ENCODE measurements at regions not wholly inside any gene's neighbourhood (a gene's known extent, or its start where the extent isn't known, plus 50 kb on each side); places are given as distances from the start of the nearest gene placed in this dataset.

DNA sequence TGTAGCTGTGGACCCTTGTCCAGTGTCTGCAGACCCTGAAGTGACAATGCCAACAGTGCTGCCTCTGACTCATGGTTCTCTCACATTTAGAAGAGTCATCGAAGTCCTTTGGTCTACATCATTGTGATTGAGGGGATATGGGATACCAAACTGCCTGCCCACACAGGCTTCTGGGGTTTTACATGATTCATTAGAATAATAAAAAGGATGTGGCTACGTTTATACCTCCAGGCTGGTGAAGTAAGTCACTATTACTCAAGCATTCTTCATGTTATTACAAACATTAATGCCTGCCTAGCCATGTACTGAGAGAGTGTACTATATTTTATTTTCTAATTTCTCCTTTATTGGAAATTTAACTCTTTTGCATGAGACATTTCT lies 365.7 kb downstream of the SPATA31D1 start:
- Histone ChIP-seq H3K4me1 (no peaks in the 10 kb centered on the region), H3K27me3 (no peaks in the 10 kb centered on the region), H3K27ac (no peak overlapping the region), H3K9me3 (no peaks in the 10 kb centered on the region), H3K36me3 (no peaks in the 10 kb centered on the region), H3K4me3 (no peak overlapping the region)
- WGBS, 2 donors: 84 to 86% methylated on average over 2 of the region's 2 CpGs
- no peak for DNase-seq
- TF ChIP-seq, protein P1, sequence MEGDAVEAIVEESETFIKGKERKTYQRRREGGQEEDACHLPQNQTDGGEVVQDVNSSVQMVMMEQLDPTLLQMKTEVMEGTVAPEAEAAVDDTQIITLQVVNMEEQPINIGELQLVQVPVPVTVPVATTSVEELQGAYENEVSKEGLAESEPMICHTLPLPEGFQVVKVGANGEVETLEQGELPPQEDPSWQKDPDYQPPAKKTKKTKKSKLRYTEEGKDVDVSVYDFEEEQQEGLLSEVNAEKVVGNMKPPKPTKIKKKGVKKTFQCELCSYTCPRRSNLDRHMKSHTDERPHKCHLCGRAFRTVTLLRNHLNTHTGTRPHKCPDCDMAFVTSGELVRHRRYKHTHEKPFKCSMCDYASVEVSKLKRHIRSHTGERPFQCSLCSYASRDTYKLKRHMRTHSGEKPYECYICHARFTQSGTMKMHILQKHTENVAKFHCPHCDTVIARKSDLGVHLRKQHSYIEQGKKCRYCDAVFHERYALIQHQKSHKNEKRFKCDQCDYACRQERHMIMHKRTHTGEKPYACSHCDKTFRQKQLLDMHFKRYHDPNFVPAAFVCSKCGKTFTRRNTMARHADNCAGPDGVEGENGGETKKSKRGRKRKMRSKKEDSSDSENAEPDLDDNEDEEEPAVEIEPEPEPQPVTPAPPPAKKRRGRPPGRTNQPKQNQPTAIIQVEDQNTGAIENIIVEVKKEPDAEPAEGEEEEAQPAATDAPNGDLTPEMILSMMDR (IDR thresholded peaks at IDR 0.05): no peak
- TF ChIP-seq POLR2A (IDR thresholded peaks at IDR 0.05) (no peak), POLR2AphosphoS5 (IDR thresholded peaks at IDR 0.05) (no peak), EP300 (IDR thresholded peaks at IDR 0.05) (no peak)
- intact Hi-C loops (cut with DNase I): no loop called here

DNA sequence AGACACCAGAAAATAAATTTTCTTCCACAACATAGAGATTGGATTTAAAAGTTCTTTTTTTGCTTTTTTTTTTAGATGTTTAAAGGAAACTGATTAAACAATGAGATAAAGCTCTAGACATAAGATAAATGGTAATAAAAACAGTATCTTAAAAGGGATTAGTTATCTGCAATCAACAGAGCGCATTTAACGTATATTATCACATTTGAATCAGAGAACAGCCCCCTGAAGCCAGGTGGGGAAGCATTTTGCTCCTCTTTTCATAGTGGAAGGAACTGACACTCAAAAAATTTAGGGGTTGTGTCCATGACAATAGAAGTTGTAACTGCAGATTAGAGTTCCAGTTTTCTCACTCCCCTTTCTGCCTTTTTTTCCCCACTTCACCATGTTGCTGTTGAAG lies 367.6 kb downstream of the SPATA31D1 start:
- Histone ChIP-seq H3K4me3 (no peak overlapping the region), H3K27ac (no peak overlapping the region), H3K36me3 (no peaks in the 10 kb centered on the region), H3K9me3 (no peaks in the 10 kb centered on the region), H3K4me1 (no peaks in the 10 kb centered on the region), H3K27me3 (no peaks in the 10 kb centered on the region)
- WGBS, 2 donors: 69 to 74% methylated on average over 2 of the region's 2 CpGs
- DNase-seq: no peak
- intact Hi-C loops (cut with DNase I): no loop called here
- TF ChIP-seq EP300 (IDR thresholded peaks at IDR 0.05): no peak
- no peak for TF ChIP-seq POLR2A (IDR thresholded peaks at IDR 0.05)
- TF ChIP-seq, protein P1 (IDR thresholded peaks at IDR 0.05): no peak
- TF ChIP-seq POLR2AphosphoS5 (IDR thresholded peaks at IDR 0.05): no peak

DNA sequence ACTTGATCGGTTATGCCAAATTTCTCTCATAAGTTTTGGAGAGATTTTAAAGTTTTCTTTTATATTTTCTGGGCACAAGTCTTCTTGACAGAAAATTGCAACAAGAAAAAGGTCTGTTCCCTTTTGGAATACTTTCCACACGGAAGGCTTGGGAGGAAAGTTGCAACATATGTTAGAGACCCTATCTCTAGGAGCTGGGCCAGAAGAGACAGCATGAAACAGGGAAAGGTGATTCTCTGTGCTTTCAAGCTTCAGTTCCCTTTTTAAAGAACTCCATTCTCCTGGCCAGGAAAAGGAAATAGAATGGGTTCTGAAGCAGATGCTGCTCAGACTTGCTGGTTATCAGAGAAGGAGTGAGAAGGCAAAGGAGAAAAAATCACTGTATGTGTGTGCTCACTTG lies 368.3 kb downstream of the SPATA31D1 start:
- WGBS, 2 donors: 59 to 82% methylated on average over 2 of the region's 2 CpGs
- Histone ChIP-seq H3K9me3 (no peaks in the 10 kb centered on the region), H3K4me3 (no peak overlapping the region), H3K36me3 (no peaks in the 10 kb centered on the region), H3K4me1 (no peaks in the 10 kb centered on the region), H3K27me3 (no peaks in the 10 kb centered on the region), H3K27ac (no peak overlapping the region)
- intact Hi-C loops (cut with DNase I): no loop called here
- no peak for DNase-seq
- TF ChIP-seq POLR2A (IDR thresholded peaks at IDR 0.05): no peak
- TF ChIP-seq POLR2AphosphoS5 (IDR thresholded peaks at IDR 0.05): no peak

DNA sequence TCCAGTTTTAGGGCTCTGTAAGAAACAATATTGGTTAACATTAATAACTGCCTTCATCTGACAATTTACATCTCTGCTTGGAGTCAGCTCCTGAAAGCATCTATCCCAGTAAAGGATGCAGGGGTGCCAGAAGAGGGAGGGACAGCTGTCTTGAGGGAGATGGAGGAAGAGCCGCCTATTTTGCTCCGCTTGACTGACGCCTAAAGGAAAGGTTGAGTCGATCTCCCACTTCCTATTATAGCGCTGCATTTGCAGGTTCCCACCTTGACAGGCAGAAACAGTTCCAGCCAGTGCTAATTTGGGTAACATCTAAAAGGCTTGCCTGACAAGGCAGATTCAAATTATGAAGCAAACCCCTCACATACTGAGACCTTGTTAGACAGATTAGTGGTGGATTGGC lies 374.6 kb downstream of the SPATA31D1 start:
- intact Hi-C loops (cut with DNase I): no loop called here

DNA sequence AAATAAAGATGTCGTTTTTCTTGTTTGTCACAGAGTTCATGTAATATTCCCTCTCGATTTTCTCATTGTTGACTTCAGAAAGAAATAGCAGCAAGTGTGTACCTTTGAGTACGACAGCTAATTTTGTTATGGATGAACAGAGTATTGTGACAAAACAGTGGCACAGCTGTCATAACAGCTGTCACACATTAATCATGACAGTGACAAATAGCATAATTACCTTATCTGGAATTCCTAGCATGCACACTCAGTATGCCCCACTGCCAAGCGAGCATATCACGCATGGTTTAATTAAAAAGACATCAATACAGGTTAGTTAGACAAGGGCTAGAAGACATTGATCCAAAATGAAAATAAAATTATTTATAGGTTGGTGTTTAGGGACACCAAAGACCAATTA lies 375.1 kb downstream of the SPATA31D1 start:
- TF ChIP-seq EP300 (IDR thresholded peaks at IDR 0.05): no peak
- TF ChIP-seq POLR2A (IDR thresholded peaks at IDR 0.05): no peak
- TF ChIP-seq, protein P1 (IDR thresholded peaks at IDR 0.05): no peak
- no peak for TF ChIP-seq POLR2AphosphoS5 (IDR thresholded peaks at IDR 0.05)
- Histone ChIP-seq H3K36me3 (no peaks in the 10 kb centered on the region), H3K27ac (no peak overlapping the region), H3K4me1 (no peaks in the 10 kb centered on the region), H3K4me3 (no peak overlapping the region), H3K27me3 (no peaks in the 10 kb centered on the region), H3K9me3 (no peaks in the 10 kb centered on the region)
- no peak for DNase-seq
- WGBS, 2 donors: 89 to 90% methylated on average over 5 of the region's 5 CpGs
- intact Hi-C loops (cut with DNase I): no loop called here

More for the DNA sequence above, 374.6 kb downstream of the SPATA31D1 start:
- H3K4me1 ChIP-seq: no peaks in the 10 kb centered on the region
- no peak overlapping the region for H3K4me3 ChIP-seq
- no peaks in the 10 kb centered on the region for H3K36me3 ChIP-seq
- H3K27me3 ChIP-seq: no peaks in the 10 kb centered on the region
- WGBS, 2 donors: 79 to 95% methylated on average over 5 of the region's 5 CpGs
- TF ChIP-seq, protein P1 (IDR thresholded peaks at IDR 0.05): no peak
- no peak for TF ChIP-seq EP300 (IDR thresholded peaks at IDR 0.05)
- no peak for TF ChIP-seq POLR2A (IDR thresholded peaks at IDR 0.05)
- no peak for TF ChIP-seq POLR2AphosphoS5 (IDR thresholded peaks at IDR 0.05)
- DNase-seq: no peak
- H3K9me3 ChIP-seq: no peaks in the 10 kb centered on the region
- H3K27ac ChIP-seq: no peak overlapping the region
